ENCODE measurements at regions not wholly inside any gene's neighbourhood (a gene's known extent, or its start where the extent isn't known, plus 50 kb on each side); places are given as distances from the start of the nearest gene placed in this dataset.

DNA sequence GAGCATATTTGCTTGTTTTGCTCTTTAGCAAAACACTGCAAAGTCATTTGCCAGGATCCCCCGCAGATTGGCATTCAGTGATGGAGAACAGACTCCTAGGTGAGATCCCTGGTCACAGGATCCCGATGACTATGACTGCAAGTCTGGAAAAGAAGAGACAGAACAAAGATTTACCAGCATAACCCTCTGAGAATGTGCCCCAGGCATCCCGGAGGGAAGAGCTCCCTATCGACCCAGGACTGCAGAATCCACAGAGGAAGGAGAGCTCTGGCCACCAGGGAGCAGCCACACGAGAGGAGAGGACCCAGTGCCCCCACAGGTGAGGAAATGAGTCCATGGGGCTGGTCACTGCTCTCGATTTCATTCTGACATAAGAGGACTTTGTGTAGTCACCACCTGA is 105.2 kb downstream of the ZNF280B start:
- in situ Hi-C loops (cut with HindIII; ENCODE audit: low pct_unique_long_range_greater_than_20kb, low sequenced_read_pairs) = no loop called here
- DNase-seq (ENCODE audit: low read depth) = no peak

DNA sequence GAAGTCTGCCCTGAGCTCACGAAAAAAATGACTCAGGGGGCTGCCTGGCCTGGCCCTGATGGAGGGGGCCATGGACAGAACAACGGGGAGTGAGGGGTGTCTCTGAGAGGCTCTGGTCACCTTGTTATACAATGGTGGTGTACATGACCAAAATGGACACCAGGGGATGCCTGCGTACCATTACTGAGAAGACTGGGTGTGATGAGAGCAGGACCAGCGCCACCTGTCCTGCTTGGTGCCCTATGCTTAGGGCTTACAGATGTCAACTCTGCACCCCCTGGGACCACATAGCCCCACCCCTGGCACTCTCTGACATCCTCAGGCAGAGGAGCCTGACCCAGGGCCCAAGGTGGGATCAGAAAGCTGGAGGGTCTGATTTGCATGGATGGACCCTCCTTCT is 104.8 kb downstream of the ZNF280B start:
- in situ Hi-C loops (cut with HindIII; ENCODE audit: low pct_unique_long_range_greater_than_20kb, low sequenced_read_pairs) = no loop called here
- DNase-seq (ENCODE audit: low read depth) = no peak

DNA sequence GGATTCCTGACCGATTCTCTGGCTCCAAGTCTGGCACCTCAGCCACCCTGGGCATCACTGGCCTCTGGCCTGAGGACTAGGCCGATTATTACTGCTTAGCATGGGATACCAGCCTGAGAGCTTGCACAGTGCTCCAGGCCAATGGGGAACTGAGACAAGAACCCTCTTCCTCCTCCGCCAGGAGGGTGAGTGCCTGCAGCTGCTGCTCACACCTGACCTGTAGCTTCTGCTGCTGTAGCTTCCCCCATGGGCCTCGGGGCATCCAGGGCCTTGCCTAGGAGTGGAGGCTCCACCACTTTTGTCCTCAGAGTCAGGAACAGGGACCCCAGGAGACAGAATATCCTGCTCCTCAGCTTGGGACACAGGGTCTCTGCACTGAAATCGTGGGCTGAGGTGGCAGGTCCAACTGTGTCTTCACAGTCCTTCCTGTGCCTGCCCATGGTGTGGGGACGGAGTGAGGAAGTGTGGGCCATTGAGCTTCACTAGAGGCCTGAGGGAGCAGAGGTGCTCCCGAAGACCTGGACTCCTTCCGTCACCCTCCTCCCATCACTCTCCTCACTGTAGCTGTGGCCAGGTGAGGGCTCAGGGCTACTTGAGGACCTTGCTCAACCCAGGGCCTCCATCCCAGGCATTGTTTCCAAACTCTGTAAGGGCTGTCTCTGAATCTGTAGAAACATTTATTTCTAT is 103.8 kb downstream of the ZNF280B start:
- DNase-seq (ENCODE audit: low read depth) = no peak
- in situ Hi-C loops (cut with HindIII; ENCODE audit: low pct_unique_long_range_greater_than_20kb, low sequenced_read_pairs) = no loop called here

DNA sequence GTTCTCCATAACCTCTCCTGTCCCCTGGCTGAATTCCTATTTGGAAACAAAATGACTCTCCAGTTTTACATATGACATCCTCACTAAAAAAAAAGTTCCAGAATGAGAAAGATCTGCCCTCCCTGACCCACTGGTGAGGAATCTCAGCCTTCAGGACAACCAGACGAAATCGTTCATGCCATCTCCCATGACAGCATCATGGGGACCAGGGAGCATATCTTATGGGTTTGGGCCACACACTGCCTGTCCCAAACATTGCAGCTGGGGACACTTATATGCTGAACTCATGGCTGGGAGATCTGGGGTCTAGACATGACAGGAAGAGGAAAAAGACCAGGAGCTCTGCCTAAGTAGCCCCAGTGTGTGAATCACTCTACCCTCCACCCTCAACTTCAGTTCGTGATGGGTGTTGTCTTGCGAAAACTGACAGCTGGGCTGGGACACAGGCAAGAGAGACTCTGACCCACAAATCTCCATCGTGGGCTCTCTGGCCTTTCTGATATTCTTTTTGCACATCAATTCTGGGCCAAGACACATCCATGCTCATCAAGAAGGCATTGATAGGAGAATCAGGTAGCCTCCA is 102.0 kb downstream of the ZNF280B start:
- in situ Hi-C loops (cut with HindIII; ENCODE audit: low pct_unique_long_range_greater_than_20kb, low sequenced_read_pairs) = no loop called here
- no peak for DNase-seq (ENCODE audit: low read depth)

DNA sequence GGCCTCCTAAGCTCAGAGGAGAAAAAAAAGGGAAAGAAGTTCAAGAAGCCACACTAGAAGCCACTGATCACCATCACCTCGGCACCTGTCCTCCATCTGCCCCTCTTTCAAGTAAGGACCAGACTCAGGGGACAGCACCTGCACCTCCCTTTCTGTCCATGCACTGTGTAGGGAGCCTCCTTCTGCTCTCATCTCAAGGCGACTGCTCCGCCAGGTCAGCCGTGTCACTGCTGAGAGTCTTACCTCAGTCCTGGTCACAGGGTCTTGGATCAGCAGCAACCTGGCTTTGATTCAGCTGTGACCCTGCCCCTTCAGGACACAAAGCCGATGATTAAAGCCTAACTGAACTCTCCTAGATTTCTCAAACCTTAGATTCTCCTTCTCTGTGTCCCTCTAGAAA is 101.5 kb downstream of the ZNF280B start:
- in situ Hi-C loops (cut with HindIII; ENCODE audit: low pct_unique_long_range_greater_than_20kb, low sequenced_read_pairs) = no loop called here
- DNase-seq (ENCODE audit: low read depth) = no peak

DNA sequence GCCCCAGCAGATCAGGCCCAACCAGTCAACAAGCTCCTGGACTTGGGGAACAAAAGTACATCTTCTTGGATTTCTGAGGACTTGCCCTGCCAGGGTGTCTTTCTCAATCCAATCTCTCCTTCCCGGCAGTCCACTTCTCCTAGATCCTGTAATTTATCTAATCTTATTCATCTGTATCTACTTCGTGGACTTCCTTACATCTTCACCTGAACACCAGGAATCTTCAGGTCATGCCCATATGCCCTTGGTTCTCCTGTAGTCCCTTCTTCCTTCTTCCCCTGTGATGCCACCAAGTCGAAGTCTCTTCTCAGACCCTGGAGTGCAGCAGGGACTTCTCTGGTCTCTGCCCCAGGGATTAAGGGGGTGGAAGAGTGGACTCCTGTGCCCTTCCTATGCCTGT is 100.3 kb downstream of the ZNF280B start:
- in situ Hi-C loops (cut with HindIII; ENCODE audit: low pct_unique_long_range_greater_than_20kb, low sequenced_read_pairs) = no loop called here
- DNase-seq (ENCODE audit: low read depth) = no peak

DNA sequence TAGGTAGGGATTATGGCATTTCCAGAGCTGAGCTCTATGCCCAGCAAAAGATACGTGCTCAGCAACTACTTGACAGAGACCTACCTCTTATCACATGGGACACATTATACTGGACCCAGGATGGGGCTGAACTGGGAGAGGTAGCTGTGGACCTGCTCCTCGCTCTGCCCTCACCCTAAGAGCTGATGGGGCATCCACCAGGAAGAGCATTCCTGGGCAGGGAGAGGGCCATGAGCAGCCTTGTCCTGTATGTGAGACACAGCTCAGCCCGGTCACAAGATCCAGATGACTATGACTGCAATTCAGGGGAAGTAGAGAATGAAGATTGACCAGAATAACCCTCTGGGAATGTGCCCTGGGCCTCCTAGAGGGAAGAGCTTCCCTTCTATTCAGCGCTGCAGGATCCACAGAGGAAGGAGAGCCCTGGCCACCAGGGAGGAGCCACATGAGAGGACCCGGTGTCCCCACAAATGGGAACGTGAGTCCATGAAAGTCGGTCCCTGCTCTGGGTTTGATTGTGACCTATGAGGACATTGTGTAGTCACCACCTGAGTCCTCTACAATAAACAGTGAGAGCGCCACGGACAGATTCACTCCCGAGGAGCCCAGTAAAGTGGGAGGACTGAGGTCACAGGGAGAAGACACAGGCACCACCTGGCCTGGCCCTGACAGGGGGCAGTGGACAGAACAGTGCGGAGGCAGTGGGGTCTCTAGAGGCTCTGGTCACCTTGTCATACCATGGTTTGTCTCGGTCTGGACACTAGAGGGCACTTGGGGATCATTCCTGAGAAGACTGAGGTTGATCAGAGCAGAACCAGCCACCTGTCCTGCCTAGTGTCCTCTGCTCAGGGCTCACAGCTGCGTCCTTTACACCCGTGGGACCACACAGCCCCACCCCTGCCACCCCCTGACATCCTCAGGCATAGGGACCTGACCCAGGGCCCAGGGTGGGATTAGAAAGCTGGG is 99.5 kb downstream of the ZNF280B start:
- in situ Hi-C loops (cut with HindIII; ENCODE audit: low pct_unique_long_range_greater_than_20kb, low sequenced_read_pairs) = no loop called here
- no peak for DNase-seq (ENCODE audit: low read depth)

DNA sequence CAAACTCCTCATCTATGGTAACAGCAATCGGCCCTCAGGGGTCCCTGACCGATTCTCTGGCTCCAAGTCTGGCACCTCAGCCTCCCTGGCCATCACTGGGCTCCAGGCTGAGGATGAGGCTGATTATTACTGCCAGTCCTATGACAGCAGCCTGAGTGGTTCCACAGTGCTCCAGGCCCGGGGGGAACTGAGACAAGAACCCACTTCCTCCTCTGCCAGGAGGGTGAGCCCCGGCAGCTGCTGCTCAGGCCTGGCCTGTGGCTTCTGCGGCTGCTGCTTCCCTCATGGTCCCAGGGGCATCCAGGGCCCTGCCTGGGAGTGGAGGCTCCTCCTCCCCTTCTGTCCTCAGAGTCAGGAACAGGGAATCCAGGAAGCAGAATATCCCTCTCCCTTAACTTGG is 98.4 kb downstream of the ZNF280B start:
- DNase-seq (ENCODE audit: low read depth) = no peak
- in situ Hi-C loops (cut with HindIII; ENCODE audit: low pct_unique_long_range_greater_than_20kb, low sequenced_read_pairs) = no loop called here

DNA sequence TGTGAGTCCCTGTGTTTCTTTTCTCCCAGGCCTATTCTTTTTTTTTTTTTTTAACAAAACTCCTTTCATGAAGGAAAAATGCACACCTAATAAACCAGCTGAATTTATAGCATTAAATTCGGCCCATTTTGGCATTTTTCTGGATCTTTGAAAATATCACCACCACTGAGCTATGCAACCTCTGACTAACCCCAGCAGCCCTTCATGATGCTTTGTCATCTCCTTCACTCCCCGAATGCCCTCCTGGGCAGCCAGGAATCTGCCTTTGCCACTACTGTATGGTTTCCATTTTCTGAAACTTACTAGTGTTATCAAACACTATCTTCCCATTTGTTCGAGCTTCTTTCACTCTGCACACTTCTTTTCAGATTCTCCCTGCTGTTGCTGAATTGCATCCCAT is 97.9 kb downstream of the ZNF280B start:
- in situ Hi-C loops (cut with HindIII; ENCODE audit: low pct_unique_long_range_greater_than_20kb, low sequenced_read_pairs) = no loop called here
- DNase-seq (ENCODE audit: low read depth) = no peak

DNA sequence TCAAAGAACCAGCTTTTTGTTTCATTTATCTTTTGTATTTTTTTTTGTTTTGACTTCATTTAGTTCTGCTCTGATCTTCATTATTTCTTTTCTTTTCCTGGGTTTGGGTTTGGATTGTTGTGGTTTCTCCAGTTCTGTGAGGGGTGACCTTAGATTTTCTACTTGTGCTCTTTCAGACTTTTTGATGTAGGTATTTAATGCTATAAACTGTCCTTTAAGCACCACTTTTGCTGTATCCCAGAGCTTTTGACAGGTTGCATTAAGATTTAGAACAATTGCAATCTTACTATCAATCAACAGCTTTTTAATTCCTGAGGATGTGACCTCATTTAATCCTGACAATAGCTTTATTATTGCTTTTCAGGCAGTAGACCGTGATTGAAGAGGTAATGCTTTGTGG is 94.3 kb downstream of the ZNF280B start:
- in situ Hi-C loops (cut with HindIII; ENCODE audit: low pct_unique_long_range_greater_than_20kb, low sequenced_read_pairs) = no loop called here
- DNase-seq (ENCODE audit: low read depth) = no peak

DNA sequence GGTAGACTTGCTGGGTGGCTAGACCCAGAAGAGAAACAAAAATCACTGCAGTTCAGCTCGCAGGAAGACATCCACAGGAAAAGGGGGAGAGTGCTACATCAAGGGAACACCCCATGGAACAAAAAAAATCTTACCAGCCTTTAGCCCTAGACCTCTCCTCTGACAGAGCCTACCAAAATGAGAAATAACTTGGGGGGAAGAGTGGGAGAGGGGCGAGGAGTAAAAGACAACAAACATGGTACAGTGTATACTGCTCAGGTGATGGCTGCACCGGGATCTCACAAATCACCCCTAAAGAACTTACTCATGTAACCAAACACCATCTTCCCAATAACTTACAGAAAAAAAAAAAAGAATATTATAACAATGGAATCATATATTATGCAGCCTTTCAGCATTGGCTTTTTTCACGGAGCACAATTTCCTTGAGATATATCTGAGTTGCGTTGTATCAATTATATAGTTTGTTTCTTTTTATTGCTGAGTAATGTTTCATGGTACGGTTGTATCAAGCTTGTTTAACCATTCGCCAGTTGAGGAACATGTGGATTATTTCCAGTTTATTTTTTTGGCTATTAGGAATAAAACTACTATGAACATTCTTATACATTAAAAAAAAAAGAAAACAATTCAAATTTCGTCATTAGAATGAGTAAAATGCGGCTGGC is 90.9 kb downstream of the ZNF280B start:
- in situ Hi-C loops (cut with HindIII; ENCODE audit: low pct_unique_long_range_greater_than_20kb, low sequenced_read_pairs) = no loop called here
- no peak for DNase-seq (ENCODE audit: low read depth)

DNA sequence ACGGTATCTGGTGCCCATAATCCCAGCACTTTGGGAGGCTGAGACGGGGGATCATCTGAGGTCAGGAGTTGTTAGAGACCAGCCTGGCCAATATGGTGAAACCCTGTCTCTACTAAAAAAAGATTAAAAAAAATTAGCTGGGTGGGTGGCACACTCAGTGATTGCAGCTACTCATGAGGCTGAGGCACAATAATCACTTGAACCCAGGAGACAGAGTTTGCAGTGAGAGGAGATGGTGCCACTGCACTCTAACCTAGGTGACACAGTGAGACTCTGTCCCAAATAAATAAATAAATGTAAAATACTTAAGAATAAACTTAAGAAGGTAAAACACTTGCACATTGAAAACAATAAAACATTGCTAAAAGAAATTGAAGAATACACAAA is 90.4 kb downstream of the ZNF280B start:
- DNase-seq (ENCODE audit: low read depth) = no peak
- in situ Hi-C loops (cut with HindIII; ENCODE audit: low pct_unique_long_range_greater_than_20kb, low sequenced_read_pairs) = no loop called here

DNA sequence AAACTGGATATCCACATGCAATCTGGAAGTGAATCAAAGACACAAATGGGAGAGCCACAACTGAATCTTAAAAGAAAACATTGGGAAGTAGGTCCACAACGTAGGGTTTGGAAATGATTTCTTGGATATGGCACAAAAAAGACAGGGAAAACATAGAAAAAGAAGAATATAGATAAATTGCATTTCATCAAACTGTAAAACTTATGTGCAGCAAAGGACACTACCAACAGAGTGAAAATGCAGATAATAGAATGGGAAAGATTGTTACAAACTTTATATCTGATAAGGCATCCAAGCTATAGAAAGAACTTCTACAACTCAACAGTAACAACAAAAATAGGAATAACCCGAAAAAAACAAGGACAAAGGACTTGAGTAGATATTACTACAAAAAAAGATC is 89.6 kb downstream of the ZNF280B start:
- in situ Hi-C loops (cut with HindIII; ENCODE audit: low pct_unique_long_range_greater_than_20kb, low sequenced_read_pairs) = no loop called here
- no peak for DNase-seq (ENCODE audit: low read depth)

DNA sequence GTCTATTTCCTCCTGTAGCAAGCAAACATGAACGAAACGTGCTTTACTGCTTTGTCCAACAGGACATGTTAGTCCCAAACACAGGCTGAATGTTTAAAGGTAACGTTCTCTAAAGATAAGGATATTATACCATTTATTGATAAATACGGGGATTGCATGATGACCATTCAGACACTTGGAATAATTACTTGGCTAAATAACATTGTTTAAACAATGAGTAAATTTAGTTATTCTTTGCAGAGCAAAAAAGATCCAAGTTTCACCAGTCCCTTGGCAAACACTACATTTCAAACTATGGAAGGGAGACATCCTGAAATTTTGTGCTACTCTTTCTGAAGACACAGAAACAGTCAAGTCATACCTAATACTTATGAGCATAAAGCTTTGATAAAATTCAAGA is 88.0 kb downstream of the ZNF280B start:
- in situ Hi-C loops (cut with HindIII; ENCODE audit: low pct_unique_long_range_greater_than_20kb, low sequenced_read_pairs) = no loop called here
- DNase-seq (ENCODE audit: low read depth) = no peak

DNA sequence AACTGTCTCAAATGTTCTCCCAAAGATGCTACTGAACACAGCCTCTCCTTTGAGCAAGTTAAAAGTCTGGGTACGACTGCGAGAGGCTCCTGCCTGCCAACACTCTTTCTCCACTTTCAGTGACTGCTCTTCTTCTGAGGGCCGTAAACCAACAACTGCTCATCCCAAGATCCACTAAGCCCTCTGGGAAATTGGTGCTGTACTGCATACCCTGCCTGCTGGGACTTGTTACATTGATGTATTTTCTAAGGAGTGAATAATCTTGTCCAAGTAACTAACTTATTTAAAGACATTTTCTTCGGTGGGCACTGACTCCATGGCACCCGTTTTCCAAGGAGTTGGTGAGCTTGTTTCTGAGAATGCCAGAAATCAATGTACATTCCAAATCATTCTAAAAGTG is 87.2 kb downstream of the ZNF280B start:
- no peak for DNase-seq (ENCODE audit: low read depth)

DNA sequence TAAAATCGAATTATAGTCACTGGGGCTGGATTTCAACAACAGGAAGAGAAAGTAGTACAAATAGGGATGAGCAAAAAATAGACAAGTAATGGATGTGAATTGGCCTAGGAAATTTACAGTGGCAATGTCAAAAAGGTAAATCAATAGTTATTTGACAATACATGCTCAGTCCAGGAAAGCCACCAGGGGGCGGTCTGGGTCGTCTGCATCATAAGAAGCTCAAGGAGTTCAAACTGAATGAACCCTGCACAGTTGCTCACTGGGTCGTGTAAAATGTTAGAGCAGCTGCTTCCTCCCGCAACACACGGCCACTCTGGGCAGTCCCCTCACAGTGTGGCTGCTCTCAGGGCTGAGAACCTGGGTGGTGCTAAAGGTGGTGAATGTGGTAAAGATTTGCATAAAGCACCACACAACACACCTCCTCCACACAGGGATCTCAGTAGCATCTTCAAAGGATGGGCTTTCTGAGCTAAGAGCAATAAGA is 85.9 kb downstream of the ZNF280B start:
- peak; percentile 63 for DNase-seq (ENCODE audit: low read depth)
- in situ Hi-C loops (cut with HindIII; ENCODE audit: low pct_unique_long_range_greater_than_20kb, low sequenced_read_pairs) = no loop called here

More for the DNA sequence above, 87.2 kb downstream of the ZNF280B start:
- in situ Hi-C loops (cut with HindIII; ENCODE audit: low pct_unique_long_range_greater_than_20kb, low sequenced_read_pairs) = no loop called here

DNA sequence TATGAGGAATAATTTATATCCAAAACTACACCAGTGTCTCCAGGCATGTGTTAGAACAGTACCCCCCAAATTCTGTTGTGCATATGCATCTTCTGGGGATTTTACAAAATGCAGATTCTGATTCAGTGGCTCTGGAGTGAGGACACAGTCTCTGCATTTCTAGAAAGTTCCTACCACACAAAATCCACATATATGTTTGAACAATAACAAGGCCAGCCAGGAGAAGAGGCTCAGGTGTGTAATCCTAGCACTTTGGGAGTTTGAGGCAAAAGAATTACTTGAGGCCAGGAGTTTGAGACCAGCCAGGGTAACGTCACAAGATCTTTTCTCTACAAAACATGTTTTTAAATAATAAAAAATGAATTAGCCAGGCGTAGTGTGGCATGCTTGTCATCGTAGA is 84.9 kb downstream of the ZNF280B start:
- no peak for DNase-seq (ENCODE audit: low read depth)
- in situ Hi-C loops (cut with HindIII; ENCODE audit: low pct_unique_long_range_greater_than_20kb, low sequenced_read_pairs) = no loop called here

DNA sequence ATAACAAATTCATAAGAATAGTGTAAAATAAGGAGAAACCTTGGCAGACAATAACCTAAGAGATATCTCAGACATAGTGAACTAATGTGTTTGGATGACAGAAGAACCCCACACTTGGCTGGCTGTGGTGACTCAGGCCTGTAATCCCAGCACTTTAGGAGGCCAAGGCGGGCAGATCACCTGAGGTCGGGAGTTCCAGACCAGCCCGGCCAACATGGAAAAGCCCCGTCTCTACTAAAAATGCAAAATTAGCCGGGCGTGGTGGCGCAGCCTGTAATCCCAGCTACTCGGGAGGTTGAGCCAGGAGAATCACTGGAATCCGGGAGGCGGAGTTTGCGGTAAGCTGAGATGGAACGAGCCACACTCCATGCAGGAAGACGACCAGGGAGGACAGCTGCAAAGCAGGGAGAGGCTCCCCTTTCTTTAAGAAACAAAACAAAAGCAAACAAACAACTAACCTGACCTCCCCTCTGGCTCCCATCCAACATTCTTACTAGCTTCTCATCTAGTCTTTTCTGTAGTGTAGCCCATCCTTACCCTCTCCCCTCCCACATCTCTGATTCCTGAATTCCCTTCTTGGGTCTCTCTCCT is 84.2 kb downstream of the ZNF280B start:
- no peak for DNase-seq (ENCODE audit: low read depth)
- in situ Hi-C loops (cut with HindIII; ENCODE audit: low pct_unique_long_range_greater_than_20kb, low sequenced_read_pairs) = no loop called here
